Endothelial cell of umbilical vein (primary cell): ENCODE measurements at regions not wholly inside any gene's neighbourhood (a gene's known extent, or its start where the extent isn't known, plus 50 kb on each side); places are given as distances from the start of the nearest gene placed in this dataset.

Experiments used
- EZH2 ChIP-seq: IDR thresholded peaks from 2 replicates; pipeline ENCODE4 v1.6.1; 2012; ENCODE audit warnings: borderline replicate concordance, low read depth, mild to moderate bottlenecking, moderate library complexity, low read length, inconsistent platforms; ENCODE audit not compliant: severe bottlenecking
- FOS ChIP-seq: IDR thresholded peaks from 2 replicates; pipeline ENCODE4 v1.6.1; 2011; ENCODE audit warnings: mild to moderate bottlenecking, low read length, moderate library complexity, borderline replicate concordance; ENCODE audit not compliant: insufficient read depth
- GATA2 ChIP-seq: IDR thresholded peaks from 2 replicates; pipeline ENCODE4 v1.7.0; 2011; ENCODE audit warnings: low read depth, mild to moderate bottlenecking, moderate library complexity, mixed read lengths, low read length; ENCODE audit not compliant: insufficient read length, insufficient read depth
- JUN ChIP-seq: IDR thresholded peaks from 2 replicates; pipeline ENCODE4 v1.6.1; 2011; ENCODE audit warnings: borderline replicate concordance, low read depth; ENCODE audit not compliant: insufficient read length, insufficient read depth
- POLR2A ChIP-seq: IDR thresholded peaks from 2 replicates; pipeline ENCODE4 v1.6.1; 2012; ENCODE audit warnings: low read depth, mild to moderate bottlenecking, control low read depth, low read length
- POLR2AphosphoS5 ChIP-seq: IDR thresholded peaks from 2 replicates; pipeline ENCODE4 v1.6.1; 2012; ENCODE audit warnings: low read depth, mild to moderate bottlenecking, control low read depth, low read length, moderate library complexity; ENCODE audit not compliant: insufficient read depth
- TF ChIP-seq, protein P1 (sequence below), 2 donors: IDR thresholded peaks; 1 replicate in 1 of 2; 2 replicates in 1 of 2; pipeline ENCODE4 v1.5.1; 2011; ENCODE audit warnings: low read length in 2 of 2, mild to moderate bottlenecking in 2 of 2, moderate library complexity in 2 of 2, control low read depth in 1 of 2, inconsistent platforms in 1 of 2, low read depth in 1 of 2; ENCODE audit not compliant: insufficient read depth in 1 of 2; ENCODE audit errors: extremely low read depth in 1 of 2
- TF ChIP-seq, protein P2 (sequence below): IDR thresholded peaks from 2 replicates; pipeline ENCODE4 v1.6.1; 2011; ENCODE audit not compliant: insufficient read depth, insufficient read length

DNA sequence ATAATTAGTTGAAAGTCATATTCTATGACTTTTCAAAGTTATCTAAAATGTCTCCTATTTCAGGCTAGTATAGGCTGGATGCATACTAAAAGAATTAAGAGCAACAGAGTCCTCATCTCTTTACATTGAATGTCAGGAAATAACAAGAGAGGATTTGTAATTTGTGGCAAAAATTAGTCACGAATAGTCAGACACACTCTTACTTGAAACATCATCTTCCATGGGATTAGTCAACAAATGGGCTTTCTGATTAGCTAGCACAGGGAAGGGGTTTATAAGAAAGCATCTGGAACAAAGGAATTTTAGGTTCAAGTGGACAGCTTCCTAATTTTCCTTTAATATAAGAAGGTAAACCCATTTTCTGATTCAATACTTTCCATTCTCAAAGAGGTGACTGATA lies 330.3 kb upstream of the MEX3C start:
- TF ChIP-seq, protein P1, sequence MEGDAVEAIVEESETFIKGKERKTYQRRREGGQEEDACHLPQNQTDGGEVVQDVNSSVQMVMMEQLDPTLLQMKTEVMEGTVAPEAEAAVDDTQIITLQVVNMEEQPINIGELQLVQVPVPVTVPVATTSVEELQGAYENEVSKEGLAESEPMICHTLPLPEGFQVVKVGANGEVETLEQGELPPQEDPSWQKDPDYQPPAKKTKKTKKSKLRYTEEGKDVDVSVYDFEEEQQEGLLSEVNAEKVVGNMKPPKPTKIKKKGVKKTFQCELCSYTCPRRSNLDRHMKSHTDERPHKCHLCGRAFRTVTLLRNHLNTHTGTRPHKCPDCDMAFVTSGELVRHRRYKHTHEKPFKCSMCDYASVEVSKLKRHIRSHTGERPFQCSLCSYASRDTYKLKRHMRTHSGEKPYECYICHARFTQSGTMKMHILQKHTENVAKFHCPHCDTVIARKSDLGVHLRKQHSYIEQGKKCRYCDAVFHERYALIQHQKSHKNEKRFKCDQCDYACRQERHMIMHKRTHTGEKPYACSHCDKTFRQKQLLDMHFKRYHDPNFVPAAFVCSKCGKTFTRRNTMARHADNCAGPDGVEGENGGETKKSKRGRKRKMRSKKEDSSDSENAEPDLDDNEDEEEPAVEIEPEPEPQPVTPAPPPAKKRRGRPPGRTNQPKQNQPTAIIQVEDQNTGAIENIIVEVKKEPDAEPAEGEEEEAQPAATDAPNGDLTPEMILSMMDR (IDR thresholded peaks at IDR 0.05; ENCODE audit: extremely low read depth in 1 of 2, insufficient read depth in 1 of 2, low read depth in 1 of 2, low read length in 2 of 2), result no peak
- TF ChIP-seq EZH2, result no peak
- TF ChIP-seq JUN, result no peak
- no peak for TF ChIP-seq POLR2A
- no peak for TF ChIP-seq GATA2
- TF ChIP-seq POLR2AphosphoS5, result no peak
- TF ChIP-seq, protein P2, sequence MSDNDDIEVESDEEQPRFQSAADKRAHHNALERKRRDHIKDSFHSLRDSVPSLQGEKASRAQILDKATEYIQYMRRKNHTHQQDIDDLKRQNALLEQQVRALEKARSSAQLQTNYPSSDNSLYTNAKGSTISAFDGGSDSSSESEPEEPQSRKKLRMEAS, result no peak
- TF ChIP-seq FOS, result no peak
